Uterus (tissue), 2 donors: ENCODE measurements at regions not wholly inside any gene's neighbourhood (a gene's known extent, or its start where the extent isn't known, plus 50 kb on each side); places are given as distances from the start of the nearest gene placed in this dataset.

ENCODE experiments used
- CTCF ChIP-seq, 4 experiments: fragments of 200-600 bp in 2 of 4; fragments of 450-650 bp in 2 of 4; sonication (generic) in 2 of 4; IDR thresholded peaks; one replicate each; pipeline ENCODE4 v1.5.1; 2016 to 2019; ENCODE audit warnings: antibody characterized with exemption in 4 of 4, mild to moderate bottlenecking in 2 of 4, moderate library complexity in 1 of 4
- POLR2A ChIP-seq, 2 donors: fragments of 450-650 bp; IDR thresholded peaks; one replicate each; pipeline ENCODE4 v1.6.1; 2016; ENCODE audit warnings: antibody characterized with exemption in 2 of 2, mild to moderate bottlenecking in 1 of 2, moderate library complexity in 1 of 2

- no peak for TF ChIP-seq POLR2A (IDR thresholded peaks at IDR 0.05)
- no peak for TF ChIP-seq CTCF (IDR thresholded peaks at IDR 0.05)
Observed at GRCh38 chrX:78822157-78822690, 74.7 kb downstream of the LPAR4 start.
